ENCODE measurements at regions not wholly inside any gene's neighbourhood (a gene's known extent, or its start where the extent isn't known, plus 50 kb on each side); places are given as distances from the start of the nearest gene placed in this dataset.

GRCh38 chr21:37982496-37983318, 66.5 kb upstream of the KCNJ6 start:
- TF ChIP-seq CTCF (IDR thresholded peaks at IDR 0.05; ENCODE audit: borderline replicate concordance), result no peak
- no peak for DNase-seq
- Histone ChIP-seq H3K4me3 (no peak overlapping the region), H3K9me3 (replicated peaks) (no peaks in the 10 kb centered on the region), H3K27me3 (ENCODE audit: low read depth) (peaks cover 54% of the 10 kb centered on the region), H3K27ac (replicated peaks) (no peak overlapping the region), H3K36me3 (no peaks in the 10 kb centered on the region), H3K4me1 (no peaks in the 10 kb centered on the region)
- intact Hi-C loops (cut with micrococcal nuclease), result no loop called here

- H3K9me3 ChIP-seq (replicated peaks), result no peaks in the 10 kb centered on the region
- no peak for DNase-seq
- no peak for TF ChIP-seq CTCF (IDR thresholded peaks at IDR 0.05; ENCODE audit: borderline replicate concordance)
- peaks cover 48% of the 10 kb centered on the region for H3K27me3 ChIP-seq (ENCODE audit: low read depth)
- no peak overlapping the region for H3K4me3 ChIP-seq
- H3K4me1 ChIP-seq, result no peaks in the 10 kb centered on the region
- intact Hi-C loops (cut with micrococcal nuclease), result no loop called here
- no peak overlapping the region for H3K27ac ChIP-seq (replicated peaks)
- H3K36me3 ChIP-seq, result no peaks in the 10 kb centered on the region
Measured at GRCh38 chr21:37983336-37984095, 67.3 kb upstream of the KCNJ6 start.

GRCh38 chr21:37984416-37984815, 68.2 kb upstream of the KCNJ6 start:
- H3K27me3 ChIP-seq (ENCODE audit: low read depth), result peaks cover 40% of the 10 kb centered on the region
- intact Hi-C loops (cut with micrococcal nuclease), result no loop called here
- no peak for TF ChIP-seq CTCF (IDR thresholded peaks at IDR 0.05; ENCODE audit: borderline replicate concordance)

GRCh38 chr21:37986000-37986399, 69.7 kb upstream of the KCNJ6 start:
- intact Hi-C loops (cut with micrococcal nuclease), result no loop called here
- no peak overlapping the region for H3K27ac ChIP-seq (replicated peaks)

More at GRCh38 chr21:37984416-37984815, 68.2 kb upstream of the KCNJ6 start:
- Histone ChIP-seq H3K4me1 (no peaks in the 10 kb centered on the region), H3K4me3 (no peak overlapping the region), H3K9me3 (replicated peaks) (no peaks in the 10 kb centered on the region), H3K36me3 (no peaks in the 10 kb centered on the region), H3K27ac (replicated peaks) (no peak overlapping the region)
- no peak for DNase-seq

More at GRCh38 chr21:37986000-37986399, 69.7 kb upstream of the KCNJ6 start:
- Histone ChIP-seq H3K4me1 (no peaks in the 10 kb centered on the region), H3K36me3 (no peaks in the 10 kb centered on the region), H3K9me3 (replicated peaks) (no peaks in the 10 kb centered on the region), H3K27me3 (ENCODE audit: low read depth) (peaks cover 31% of the 10 kb centered on the region), H3K4me3 (no peak overlapping the region)
- DNase-seq, result no peak
- no peak for TF ChIP-seq CTCF (IDR thresholded peaks at IDR 0.05; ENCODE audit: borderline replicate concordance)

Data from left ventricle myocardium inferior (tissue), 1 donor.